ENCODE measurements at regions not wholly inside any gene's neighbourhood (a gene's known extent, or its start where the extent isn't known, plus 50 kb on each side); places are given as distances from the start of the nearest gene placed in this dataset.

DNA sequence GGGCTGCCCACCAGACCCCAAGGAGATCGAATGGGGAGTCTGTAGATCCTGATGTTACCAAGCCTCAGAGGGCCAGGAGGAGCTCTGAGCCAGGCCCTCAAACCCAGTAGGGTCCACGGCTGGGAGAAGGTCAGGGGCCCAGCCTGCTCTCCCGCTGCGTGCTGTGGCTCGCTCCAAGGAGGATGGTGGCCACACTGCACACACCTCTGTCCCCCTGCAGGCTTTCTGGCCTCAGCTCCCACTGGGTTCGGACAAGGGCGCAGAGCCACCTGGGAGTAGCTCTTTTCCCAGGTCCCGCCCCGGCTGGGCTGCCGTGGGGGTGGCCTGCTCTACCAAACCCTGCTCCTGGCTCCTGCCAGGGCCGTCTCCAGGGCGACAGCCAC, 175.8 kb downstream of the ZNF248 start:
- TF ChIP-seq, protein P1, sequence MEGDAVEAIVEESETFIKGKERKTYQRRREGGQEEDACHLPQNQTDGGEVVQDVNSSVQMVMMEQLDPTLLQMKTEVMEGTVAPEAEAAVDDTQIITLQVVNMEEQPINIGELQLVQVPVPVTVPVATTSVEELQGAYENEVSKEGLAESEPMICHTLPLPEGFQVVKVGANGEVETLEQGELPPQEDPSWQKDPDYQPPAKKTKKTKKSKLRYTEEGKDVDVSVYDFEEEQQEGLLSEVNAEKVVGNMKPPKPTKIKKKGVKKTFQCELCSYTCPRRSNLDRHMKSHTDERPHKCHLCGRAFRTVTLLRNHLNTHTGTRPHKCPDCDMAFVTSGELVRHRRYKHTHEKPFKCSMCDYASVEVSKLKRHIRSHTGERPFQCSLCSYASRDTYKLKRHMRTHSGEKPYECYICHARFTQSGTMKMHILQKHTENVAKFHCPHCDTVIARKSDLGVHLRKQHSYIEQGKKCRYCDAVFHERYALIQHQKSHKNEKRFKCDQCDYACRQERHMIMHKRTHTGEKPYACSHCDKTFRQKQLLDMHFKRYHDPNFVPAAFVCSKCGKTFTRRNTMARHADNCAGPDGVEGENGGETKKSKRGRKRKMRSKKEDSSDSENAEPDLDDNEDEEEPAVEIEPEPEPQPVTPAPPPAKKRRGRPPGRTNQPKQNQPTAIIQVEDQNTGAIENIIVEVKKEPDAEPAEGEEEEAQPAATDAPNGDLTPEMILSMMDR (IDR thresholded peaks at IDR 0.05): no peak
- TF ChIP-seq POLR2A (IDR thresholded peaks at IDR 0.05): no peak
